SK-N-SH treated with all-trans-retinoic acid at 6 μM for 48 hours (cell line): ENCODE measurements at regions not wholly inside any gene's neighbourhood (a gene's known extent, or its start where the extent isn't known, plus 50 kb on each side); places are given as distances from the start of the nearest gene placed in this dataset.

ENCODE experiments used
- ARNTL ChIP-seq: fragments of 450-650 bp; formaldehyde crosslinking; IDR thresholded peaks from 2 replicates; pipeline ENCODE4 v1.5.0; 2020; ENCODE audit warnings: low read depth, mild to moderate bottlenecking, moderate library complexity, borderline replicate concordance
- BACH2 ChIP-seq: fragments of 250-450 bp; sonication (Bioruptor Pico); IDR thresholded peaks from 2 replicates; pipeline ENCODE4 v1.9.0; 2021; ENCODE audit warnings: mild to moderate bottlenecking, borderline replicate concordance
- CREB5 ChIP-seq: fragments of 250-450 bp; sonication (Bioruptor Pico); IDR thresholded peaks from 2 replicates; pipeline ENCODE4 v1.5.1; 2020; ENCODE audit warnings: low read depth, mild to moderate bottlenecking, moderate library complexity
- ESRRG ChIP-seq: fragments of 250-450 bp; sonication (Bioruptor Pico); IDR thresholded peaks from 2 replicates; pipeline ENCODE4 v1.6.1; 2021; ENCODE audit warnings: mild to moderate bottlenecking
- PPARA ChIP-seq: fragments of 250-450 bp; sonication (Bioruptor Pico); IDR thresholded peaks from 2 replicates; pipeline ENCODE4 v1.5.0; 2020; ENCODE audit warnings: mild to moderate bottlenecking, borderline replicate concordance
- RARB ChIP-seq: fragments of 250-450 bp; sonication (Bioruptor Pico); IDR thresholded peaks from 2 replicates; pipeline ENCODE4 v1.8.0; 2021; ENCODE audit warnings: mild to moderate bottlenecking, moderate library complexity
- ZC3H10 ChIP-seq: fragments of 250-450 bp; sonication (Bioruptor Pico); IDR thresholded peaks from 2 replicates; pipeline ENCODE4 v1.5.1; 2021; ENCODE audit warnings: mild to moderate bottlenecking, moderate library complexity
- ZFP3 ChIP-seq: fragments of 250-450 bp; sonication (Bioruptor Pico); IDR thresholded peaks from 2 replicates; pipeline ENCODE4 v1.5.0; 2020; ENCODE audit warnings: mild to moderate bottlenecking, moderate library complexity
- ZFP30 ChIP-seq: fragments of 450-650 bp; formaldehyde crosslinking; IDR thresholded peaks from 2 replicates; pipeline ENCODE4 v1.5.0; 2022; ENCODE audit warnings: mild to moderate bottlenecking, moderate library complexity
- ZNF565 ChIP-seq: fragments of 450-650 bp; formaldehyde crosslinking; conservative IDR thresholded peaks from 2 replicates; pipeline ENCODE4 v1.5.0; 2020; ENCODE audit warnings: low read depth, mild to moderate bottlenecking, moderate library complexity
- TF ChIP-seq, protein P1 (sequence below): fragments of 250-450 bp; sonication (Bioruptor Pico); IDR thresholded peaks from 2 replicates; pipeline ENCODE4 v1.8.0; 2020; ENCODE audit warnings: mild to moderate bottlenecking, moderate library complexity, borderline replicate concordance

- TF ChIP-seq ZFP3 = no peak
- TF ChIP-seq BACH2 (CRISPR knock-in tag) = no peak
- TF ChIP-seq, protein P1, sequence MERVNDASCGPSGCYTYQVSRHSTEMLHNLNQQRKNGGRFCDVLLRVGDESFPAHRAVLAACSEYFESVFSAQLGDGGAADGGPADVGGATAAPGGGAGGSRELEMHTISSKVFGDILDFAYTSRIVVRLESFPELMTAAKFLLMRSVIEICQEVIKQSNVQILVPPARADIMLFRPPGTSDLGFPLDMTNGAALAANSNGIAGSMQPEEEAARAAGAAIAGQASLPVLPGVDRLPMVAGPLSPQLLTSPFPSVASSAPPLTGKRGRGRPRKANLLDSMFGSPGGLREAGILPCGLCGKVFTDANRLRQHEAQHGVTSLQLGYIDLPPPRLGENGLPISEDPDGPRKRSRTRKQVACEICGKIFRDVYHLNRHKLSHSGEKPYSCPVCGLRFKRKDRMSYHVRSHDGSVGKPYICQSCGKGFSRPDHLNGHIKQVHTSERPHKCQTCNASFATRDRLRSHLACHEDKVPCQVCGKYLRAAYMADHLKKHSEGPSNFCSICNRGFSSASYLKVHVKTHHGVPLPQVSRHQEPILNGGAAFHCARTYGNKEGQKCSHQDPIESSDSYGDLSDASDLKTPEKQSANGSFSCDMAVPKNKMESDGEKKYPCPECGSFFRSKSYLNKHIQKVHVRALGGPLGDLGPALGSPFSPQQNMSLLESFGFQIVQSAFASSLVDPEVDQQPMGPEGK (CRISPR knock-in tag) = no peak
- no peak for TF ChIP-seq ESRRG (CRISPR knock-in tag)
- TF ChIP-seq PPARA = no peak
- TF ChIP-seq CREB5 (CRISPR knock-in tag) = no peak
- TF ChIP-seq ARNTL = no peak
- no peak for TF ChIP-seq ZFP30 (CRISPR knock-in tag)
- TF ChIP-seq RARB (CRISPR knock-in tag) = no peak
- TF ChIP-seq ZNF565 (CRISPR knock-in tag) = no peak
- no peak for TF ChIP-seq ZC3H10 (CRISPR knock-in tag)
Observed at GRCh38 chr2:14079576-14079975, 552.9 kb upstream of the LRATD1 start.
